Endodermal cell (in vitro differentiated cells): ENCODE measurements at regions not wholly inside any gene's neighbourhood (a gene's known extent, or its start where the extent isn't known, plus 50 kb on each side); places are given as distances from the start of the nearest gene placed in this dataset.

Experiments
- DNase-seq: peaks from one replicate; pipeline ENCODE4 v3.0.0-alpha.2; 2017
- H3K27ac ChIP-seq: 2 replicates; pipeline ENCODE4 v1.5.1; 2013; ENCODE audit warnings: mild to moderate bottlenecking, low read depth, low read length, moderate library complexity
- H3K27me3 ChIP-seq: 2 replicates; pipeline ENCODE4 v1.6.1; 2013; ENCODE audit warnings: mild to moderate bottlenecking, low read length, moderate library complexity; ENCODE audit not compliant: insufficient read depth, control insufficient read depth, poor library complexity, severe bottlenecking
- H3K36me3 ChIP-seq: 2 replicates; pipeline ENCODE4 v1.7.0; 2013; ENCODE audit warnings: mild to moderate bottlenecking, low read length, moderate library complexity; ENCODE audit not compliant: control insufficient read depth, insufficient read depth
- H3K4me1 ChIP-seq: one replicate; pipeline ENCODE4 v1.7.0; 2013; ENCODE audit warnings: low read length; ENCODE audit not compliant: control insufficient read depth, insufficient read depth
- H3K4me3 ChIP-seq: 2 replicates; pipeline ENCODE4 v1.5.1; 2013; ENCODE audit warnings: mild to moderate bottlenecking, low read length, moderate library complexity
- H3K9ac ChIP-seq: 2 replicates; pipeline ENCODE4 v1.6.1; 2013; ENCODE audit warnings: mild to moderate bottlenecking, low read length, moderate library complexity; ENCODE audit not compliant: poor library complexity, severe bottlenecking; ENCODE audit errors: extremely low read depth
- H3K9me3 ChIP-seq: 2 replicates; pipeline ENCODE4 v1.6.1; 2013; ENCODE audit warnings: mild to moderate bottlenecking, low read length, moderate library complexity; ENCODE audit not compliant: control insufficient read depth
- H3K27ac Mint-ChIP-seq: 2 replicates; pipeline ENCODE4 v1.8.0; 2020; ENCODE audit warnings: mixed read lengths
- H3K27me3 Mint-ChIP-seq: 2 replicates; pipeline ENCODE4 v1.8.0; 2021; ENCODE audit warnings: mild to moderate bottlenecking, mixed read lengths; ENCODE audit not compliant: insufficient read depth
- H3K36me3 Mint-ChIP-seq: 2 replicates; pipeline ENCODE4 v1.8.0; 2020; ENCODE audit warnings: low read depth, mixed read lengths
- H3K4me1 Mint-ChIP-seq: 2 replicates; pipeline ENCODE4 v1.8.0; 2020; ENCODE audit warnings: mixed read lengths
- H3K4me3 Mint-ChIP-seq: 2 replicates; pipeline ENCODE4 v1.8.0; 2020; ENCODE audit warnings: mild to moderate bottlenecking, moderate library complexity, mixed read lengths
- H3K9me3 Mint-ChIP-seq: 2 replicates; pipeline ENCODE4 v1.8.0; 2020; ENCODE audit warnings: mild to moderate bottlenecking, mixed read lengths
- WGBS, 2 experiments: methylation state at CpG; one replicate each; pipeline versions ENCODE4 v1.1.5 to v1.1.7; 2013; ENCODE audit warnings: missing lambda C conversion rate in 2 of 2, mixed read lengths in 1 of 2; ENCODE audit not compliant: insufficient coverage in 1 of 2, insufficient read length in 1 of 2; 5-methylcytosine and 5-hydroxymethylcytosine counted together
- TF ChIP-seq, protein P1 (sequence below): fragments of 200-600 bp; sonication (generic); conservative IDR thresholded peaks from 2 replicates; pipeline ENCODE4 v1.5.0; 2021; ENCODE audit warnings: antibody characterized with exemption, mild to moderate bottlenecking

DNA sequence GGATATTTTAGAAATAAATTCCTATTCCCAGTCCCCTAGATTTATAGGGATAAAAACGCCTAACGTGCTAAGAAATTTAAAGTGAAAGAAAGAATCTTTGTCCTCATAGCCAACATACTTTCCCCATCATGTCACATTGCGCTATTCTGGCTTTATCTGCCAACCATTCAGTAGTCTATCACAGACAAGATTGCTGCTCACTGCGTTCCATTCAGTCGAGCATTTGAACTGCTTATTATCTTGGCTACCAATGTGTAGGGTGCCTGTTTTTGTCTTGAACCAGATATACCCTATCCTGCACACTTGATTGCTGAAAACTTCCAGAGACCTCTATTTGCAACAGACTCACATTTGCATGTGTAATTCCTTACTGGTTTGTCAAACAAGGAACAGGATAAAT, 751.5 kb downstream of the EPHA7 start:
- Mint-ChIP-seq H3K27me3 (peaks cover 2% of the 10 kb centered on the region), H3K4me3 (no peak overlapping the region), H3K4me1 (no peaks in the 10 kb centered on the region), H3K9me3 (no peaks in the 10 kb centered on the region), H3K27ac (no peak overlapping the region), H3K36me3 (no peaks in the 10 kb centered on the region)
- no peaks in the 10 kb centered on the region for H3K9me3 ChIP-seq
- H3K27me3 ChIP-seq, result no peaks in the 10 kb centered on the region
- TF ChIP-seq, protein P1, sequence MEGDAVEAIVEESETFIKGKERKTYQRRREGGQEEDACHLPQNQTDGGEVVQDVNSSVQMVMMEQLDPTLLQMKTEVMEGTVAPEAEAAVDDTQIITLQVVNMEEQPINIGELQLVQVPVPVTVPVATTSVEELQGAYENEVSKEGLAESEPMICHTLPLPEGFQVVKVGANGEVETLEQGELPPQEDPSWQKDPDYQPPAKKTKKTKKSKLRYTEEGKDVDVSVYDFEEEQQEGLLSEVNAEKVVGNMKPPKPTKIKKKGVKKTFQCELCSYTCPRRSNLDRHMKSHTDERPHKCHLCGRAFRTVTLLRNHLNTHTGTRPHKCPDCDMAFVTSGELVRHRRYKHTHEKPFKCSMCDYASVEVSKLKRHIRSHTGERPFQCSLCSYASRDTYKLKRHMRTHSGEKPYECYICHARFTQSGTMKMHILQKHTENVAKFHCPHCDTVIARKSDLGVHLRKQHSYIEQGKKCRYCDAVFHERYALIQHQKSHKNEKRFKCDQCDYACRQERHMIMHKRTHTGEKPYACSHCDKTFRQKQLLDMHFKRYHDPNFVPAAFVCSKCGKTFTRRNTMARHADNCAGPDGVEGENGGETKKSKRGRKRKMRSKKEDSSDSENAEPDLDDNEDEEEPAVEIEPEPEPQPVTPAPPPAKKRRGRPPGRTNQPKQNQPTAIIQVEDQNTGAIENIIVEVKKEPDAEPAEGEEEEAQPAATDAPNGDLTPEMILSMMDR, result no peak
- no peak overlapping the region for H3K27ac ChIP-seq
- no peak for DNase-seq
- no peaks in the 10 kb centered on the region for H3K4me1 ChIP-seq
- no peak overlapping the region for H3K9ac ChIP-seq
- H3K4me3 ChIP-seq, result no peak overlapping the region
- WGBS, 2 experiments, result 67 to 71% methylated on average over 3 to 5 of the region's 5 CpGs
- no peaks in the 10 kb centered on the region for H3K36me3 ChIP-seq

DNA sequence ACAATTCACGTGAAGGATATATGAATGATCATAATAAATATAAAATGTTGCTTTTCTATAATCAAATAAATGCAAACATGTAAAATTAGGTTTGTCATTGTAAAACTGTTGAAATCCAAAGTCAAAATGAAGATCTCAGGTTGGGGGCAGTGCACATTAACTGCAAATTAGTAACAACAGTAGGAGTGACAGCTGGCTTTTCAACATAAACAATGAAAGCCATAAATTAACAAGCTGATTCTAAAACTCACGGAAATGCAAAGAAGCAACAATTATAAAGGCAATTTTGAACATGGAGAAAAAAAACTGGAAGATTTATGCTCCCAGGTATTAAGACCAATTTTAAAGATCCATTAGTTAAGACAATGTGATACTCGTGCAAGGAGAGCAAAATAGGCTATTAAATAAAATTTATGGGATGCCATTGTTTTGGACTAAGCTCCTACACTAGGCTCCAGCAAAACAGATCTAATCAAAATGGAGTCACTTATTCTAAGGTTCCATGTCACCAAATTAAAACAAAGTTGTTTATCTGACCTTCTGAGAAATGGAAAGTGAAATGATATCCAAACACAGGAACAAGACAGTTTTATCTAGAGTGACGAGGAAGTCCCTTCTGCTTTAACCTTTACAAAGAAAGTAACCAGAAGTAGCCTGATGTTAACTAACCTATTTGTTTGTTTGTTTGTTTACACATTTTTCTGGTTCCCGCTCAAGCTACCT, 770.8 kb downstream of the EPHA7 start:
- Mint-ChIP-seq H3K4me1 (no peaks in the 10 kb centered on the region), H3K36me3 (no peaks in the 10 kb centered on the region), H3K4me3 (no peak overlapping the region), H3K27me3 (no peaks in the 10 kb centered on the region), H3K27ac (no peak overlapping the region), H3K9me3 (peaks cover 5% of the 10 kb centered on the region)
- Histone ChIP-seq H3K4me1 (no peaks in the 10 kb centered on the region), H3K4me3 (no peak overlapping the region), H3K36me3 (no peaks in the 10 kb centered on the region), H3K27me3 (no peaks in the 10 kb centered on the region), H3K27ac (no peak overlapping the region), H3K9me3 (no peaks in the 10 kb centered on the region), H3K9ac (no peak overlapping the region)
- TF ChIP-seq, protein P1, result no peak
- WGBS, 2 experiments, result 84 to 100% methylated on average over 1 to 4 of the region's 5 CpGs
- DNase-seq, result no peak

DNA sequence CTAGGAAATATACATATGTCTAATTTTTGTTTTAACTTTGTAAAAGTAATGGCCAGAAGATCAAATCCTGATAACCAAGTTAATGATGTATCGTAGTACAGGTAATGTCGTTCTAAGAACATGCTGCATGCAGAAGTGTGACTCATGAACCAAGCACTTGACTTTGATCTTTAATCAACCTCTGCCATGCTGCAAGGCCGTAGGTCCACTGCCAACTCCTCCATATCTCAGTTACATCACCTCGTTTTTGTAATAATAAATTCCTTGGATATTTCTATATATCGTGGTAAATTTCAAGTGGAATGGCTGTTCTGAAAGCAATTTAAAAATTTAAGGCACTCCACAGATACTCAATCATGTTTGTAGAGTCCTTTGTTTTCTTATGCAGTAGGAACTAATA, 771.7 kb downstream of the EPHA7 start:
- H3K36me3 Mint-ChIP-seq, result no peaks in the 10 kb centered on the region
- no peak overlapping the region for H3K27ac Mint-ChIP-seq
- no peak overlapping the region for H3K27ac ChIP-seq
- 87 to 89% methylated on average over 2 to 5 of the region's 5 CpGs for WGBS, 2 experiments
- TF ChIP-seq, protein P1, result no peak
- H3K27me3 Mint-ChIP-seq, result no peaks in the 10 kb centered on the region
- peaks cover 5% of the 10 kb centered on the region for H3K9me3 Mint-ChIP-seq
- no peak overlapping the region for H3K4me3 ChIP-seq
- H3K9me3 ChIP-seq, result no peaks in the 10 kb centered on the region
- no peaks in the 10 kb centered on the region for H3K4me1 ChIP-seq
- H3K27me3 ChIP-seq, result no peaks in the 10 kb centered on the region
- H3K9ac ChIP-seq, result no peak overlapping the region
- no peak overlapping the region for H3K4me3 Mint-ChIP-seq
- no peaks in the 10 kb centered on the region for H3K36me3 ChIP-seq
- H3K4me1 Mint-ChIP-seq, result no peaks in the 10 kb centered on the region
- no peak for DNase-seq
